ENCODE measurements at regions not wholly inside any gene's neighbourhood (a gene's known extent, or its start where the extent isn't known, plus 50 kb on each side); places are given as distances from the start of the nearest gene placed in this dataset.

GRCh38 chr4:42344749-42345148, 52.5 kb upstream of the SHISA3 start:
- DNase-seq (ENCODE audit: low spot score) (no peak), ATAC-seq (ENCODE audit: low FRiP score) (no peak)
- TF ChIP-seq CTCF (IDR thresholded peaks at IDR 0.05): no peak

- DNase-seq (ENCODE audit: low spot score) (no peak), ATAC-seq (ENCODE audit: low FRiP score) (no peak)
- no peak for TF ChIP-seq CTCF (IDR thresholded peaks at IDR 0.05)
Observed at GRCh38 chr4:42345962-42346544, 51.2 kb upstream of the SHISA3 start.

- DNase-seq (ENCODE audit: low spot score): no peak
- no peak for ATAC-seq (ENCODE audit: low FRiP score)
- TF ChIP-seq CTCF (IDR thresholded peaks at IDR 0.05): no peak
Observed at GRCh38 chr4:42347076-42347475, 50.2 kb upstream of the SHISA3 start.

Data from omental fat pad (tissue), 3 donors.